HPDE6-E6E7 (cell line): ENCODE measurements at regions not wholly inside any gene's neighbourhood (a gene's known extent, or its start where the extent isn't known, plus 50 kb on each side); places are given as distances from the start of the nearest gene placed in this dataset.
"Not testable (repeated sequence)": the region's sequence is repeated elsewhere in the genome, so short reads cannot be mapped to it uniquely, and the experiment has no call there.

Experiments
- DNase-seq: peaks from one replicate; pipeline ENCODE4 v3.0.0; 2011; ENCODE audit warnings: missing footprints; ENCODE audit errors: extremely low spot score

GRCh38 chr6:12613811-12614210 lies 102.8 kb upstream of the PHACTR1 start:
- DNase-seq, result no peak

- no peak for DNase-seq
These were observed 102.1 kb upstream of the PHACTR1 start for GRCh38 chr6:12614456-12614855.

- no peak for DNase-seq
These were observed 98.3 kb upstream of the PHACTR1 start for GRCh38 chr6:12618296-12618695.

GRCh38 chr6:12621754-12622153 lies 94.8 kb upstream of the PHACTR1 start:
- no peak for DNase-seq

DNA sequence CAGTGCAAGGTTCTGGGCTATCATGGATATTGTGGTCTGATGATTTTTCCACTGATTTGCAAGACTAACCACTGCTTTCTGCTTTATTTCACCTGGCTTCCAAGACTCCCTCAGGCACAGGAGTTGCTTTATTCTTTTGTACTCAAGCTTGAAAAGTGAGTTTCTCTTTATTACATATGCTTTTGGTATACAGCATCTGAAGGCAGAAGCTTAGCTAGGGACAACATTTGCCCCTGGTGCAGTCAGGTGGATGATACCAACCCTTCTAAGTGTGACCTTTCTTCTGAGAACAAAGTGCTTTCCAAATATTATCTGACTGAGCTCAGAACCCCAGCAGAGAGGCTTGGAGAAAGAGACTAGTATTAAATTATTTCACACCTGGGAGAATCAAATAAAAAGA lies 94.0 kb upstream of the PHACTR1 start:
- no peak for DNase-seq

DNA sequence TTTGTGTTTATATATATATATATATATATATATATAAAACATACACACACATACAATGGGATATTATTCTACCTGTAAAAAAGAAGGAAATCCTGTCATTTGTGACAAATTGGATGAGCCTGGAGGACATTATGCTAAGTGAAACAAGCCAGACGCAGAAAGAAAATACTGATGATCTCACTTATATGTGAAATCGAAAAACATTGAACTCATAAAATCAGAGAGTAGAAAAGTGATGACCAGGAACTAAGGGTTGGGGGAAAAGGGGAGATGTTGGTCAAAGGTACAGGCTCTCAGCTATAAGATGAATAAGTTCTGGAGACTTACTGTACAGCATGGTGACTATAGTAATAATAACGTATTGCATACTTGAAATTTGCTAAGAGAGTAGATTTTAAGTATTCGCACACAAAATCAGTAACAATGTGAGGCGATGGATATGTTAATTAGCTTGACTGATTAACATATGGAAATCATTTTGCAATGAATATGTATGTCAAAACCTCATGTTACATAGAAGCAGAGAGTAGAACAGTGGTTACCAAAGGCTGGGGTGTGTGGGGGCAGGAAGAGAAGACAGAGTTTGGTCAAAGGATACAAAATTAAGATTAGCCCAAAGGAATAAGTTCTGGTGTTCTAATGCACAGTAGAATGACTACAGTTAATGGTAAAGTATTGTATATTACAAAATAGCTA lies 92.3 kb upstream of the PHACTR1 start:
- DNase-seq, result no peak

- DNase-seq, result no peak
These were observed 89.5 kb upstream of the PHACTR1 start for GRCh38 chr6:12627053-12627452.

GRCh38 chr6:12628327-12628726 lies 88.2 kb upstream of the PHACTR1 start:
- DNase-seq, result no peak

GRCh38 chr6:12633746-12634145 lies 82.8 kb upstream of the PHACTR1 start:
- DNase-seq, result not testable (repeated sequence)

GRCh38 chr6:12635375-12635774 lies 81.2 kb upstream of the PHACTR1 start:
- DNase-seq, result no peak

DNA sequence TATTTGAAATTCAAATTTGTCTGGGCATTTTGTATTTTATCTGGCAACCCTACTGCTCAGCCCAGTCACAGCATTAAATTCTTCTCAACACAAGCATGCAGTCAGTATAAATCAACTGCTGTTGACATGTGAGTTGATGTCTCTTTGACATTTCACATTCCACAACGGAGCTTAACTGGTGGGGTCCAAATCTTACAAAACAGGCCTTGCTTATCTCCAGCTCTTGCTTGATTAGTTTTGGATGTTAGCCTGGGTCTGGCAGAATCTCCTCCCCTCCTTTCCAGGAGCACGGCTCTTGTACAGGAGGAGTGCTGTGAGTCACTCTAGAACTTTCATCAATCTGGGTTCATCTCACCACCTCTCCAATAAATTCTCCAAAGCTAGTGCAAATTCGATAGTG lies 80.8 kb upstream of the PHACTR1 start:
- DNase-seq, result no peak

- no peak for DNase-seq
These were observed 80.2 kb upstream of the PHACTR1 start for GRCh38 chr6:12636336-12636735.

DNA sequence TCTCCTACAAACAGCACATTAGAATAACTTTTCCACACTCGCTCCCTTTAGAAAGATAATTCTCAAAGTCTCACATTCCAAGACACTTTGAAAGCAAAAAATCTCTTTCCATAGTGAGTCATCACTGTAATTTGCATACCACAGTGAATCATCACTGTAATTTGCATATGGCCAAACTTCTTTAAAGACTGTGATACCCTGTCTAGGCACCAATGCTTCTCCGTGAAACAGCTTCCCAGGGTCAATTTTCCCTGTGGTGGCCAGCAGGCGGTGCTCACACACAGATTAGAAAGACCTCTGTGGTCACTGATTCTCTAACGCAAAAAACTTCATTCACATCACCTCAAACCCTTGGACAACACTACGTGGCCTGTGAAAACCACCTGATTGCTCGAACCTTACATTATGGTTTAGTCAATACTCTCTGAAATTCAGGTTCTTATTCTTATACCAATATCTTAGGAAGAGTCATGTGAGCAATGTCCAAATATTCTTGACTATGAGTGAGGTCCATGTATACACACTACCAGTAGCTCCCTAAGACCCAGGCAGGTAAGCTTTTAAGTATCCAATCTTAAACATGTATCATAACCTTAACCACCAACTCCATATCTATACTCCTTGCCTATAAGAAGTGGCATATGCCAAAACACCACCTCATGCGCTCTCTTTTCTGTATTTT lies 78.5 kb upstream of the PHACTR1 start:
- peak; percentile 13 for DNase-seq

DNA sequence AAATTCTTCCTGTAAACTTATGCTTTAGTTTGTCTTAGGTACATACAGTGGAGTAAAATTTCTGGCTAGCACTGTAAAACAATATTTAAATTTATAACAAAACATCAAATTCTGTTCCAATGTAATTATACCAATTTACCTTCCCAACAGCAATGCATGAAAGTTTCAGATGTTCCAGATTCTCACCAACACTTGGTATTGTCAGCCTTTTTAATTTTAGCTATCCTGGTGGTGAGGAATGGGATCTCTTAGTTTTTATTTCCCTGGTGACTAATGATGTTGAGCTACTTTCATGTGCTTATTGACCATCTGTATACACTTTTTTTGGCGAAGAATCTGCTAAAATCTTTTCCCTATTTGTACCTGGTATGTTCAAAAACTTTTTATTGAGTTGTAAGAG lies 76.1 kb upstream of the PHACTR1 start:
- no peak for DNase-seq

GRCh38 chr6:12641785-12642184 lies 74.8 kb upstream of the PHACTR1 start:
- not testable (repeated sequence) for DNase-seq

DNA sequence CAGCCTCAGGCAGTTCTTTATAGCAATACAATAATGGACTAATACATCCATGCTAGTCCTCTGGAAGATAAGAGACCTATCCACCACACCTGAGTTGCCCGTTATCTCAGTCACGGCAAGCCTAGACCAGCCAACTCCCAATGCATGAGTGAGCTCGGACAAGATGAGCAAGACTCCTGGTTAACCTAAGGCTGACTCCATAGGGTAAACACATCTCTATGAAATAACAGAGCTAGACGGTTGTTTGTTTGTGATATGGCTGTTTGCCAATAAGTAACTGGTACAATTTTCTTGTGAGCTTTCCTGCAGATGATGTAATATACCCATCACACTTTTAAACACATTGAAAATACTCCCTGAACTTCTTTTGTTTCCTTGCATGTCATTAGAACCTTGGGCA lies 70.6 kb upstream of the PHACTR1 start:
- no peak for DNase-seq

- DNase-seq, result no peak
These were observed 68.4 kb upstream of the PHACTR1 start for GRCh38 chr6:12648171-12648570.

DNA sequence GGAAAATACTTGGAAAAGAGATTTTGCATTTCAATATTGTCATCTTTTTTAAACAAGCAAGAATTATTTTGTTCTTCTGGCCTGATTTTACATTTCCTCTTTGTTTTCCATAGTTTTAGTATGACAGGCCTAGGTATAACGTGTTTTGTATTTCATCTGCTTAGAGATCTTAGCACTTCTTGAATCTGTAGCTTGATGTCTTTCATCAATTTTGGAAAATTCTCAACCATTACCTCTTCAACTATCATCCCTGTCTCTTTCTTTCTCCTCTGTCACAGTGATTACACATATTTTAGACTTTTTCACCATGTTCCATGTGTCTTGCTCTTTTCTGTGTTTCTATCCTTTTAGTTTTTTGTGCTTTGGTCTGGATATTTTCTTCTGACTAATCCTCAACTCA lies 67.2 kb upstream of the PHACTR1 start:
- no peak for DNase-seq

DNA sequence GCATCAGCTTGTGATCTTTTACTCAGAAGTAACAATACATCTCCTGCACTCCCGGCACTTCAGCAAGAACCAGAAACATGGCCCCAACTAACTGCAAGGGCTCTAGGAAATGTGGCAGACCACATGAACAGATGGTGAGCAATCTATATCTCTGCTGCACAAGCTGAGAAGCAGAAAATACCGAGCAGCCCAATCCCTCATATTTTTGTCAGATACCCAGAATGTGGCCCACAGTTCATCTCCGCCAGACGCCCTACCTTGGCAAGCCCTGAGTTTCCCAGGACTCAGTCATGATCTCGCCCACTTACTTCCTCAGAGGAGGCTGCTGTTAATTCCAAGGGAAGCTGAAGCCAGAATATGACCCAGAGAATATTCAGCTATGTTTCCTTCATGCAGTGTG lies 63.1 kb upstream of the PHACTR1 start:
- DNase-seq, result no peak

DNA sequence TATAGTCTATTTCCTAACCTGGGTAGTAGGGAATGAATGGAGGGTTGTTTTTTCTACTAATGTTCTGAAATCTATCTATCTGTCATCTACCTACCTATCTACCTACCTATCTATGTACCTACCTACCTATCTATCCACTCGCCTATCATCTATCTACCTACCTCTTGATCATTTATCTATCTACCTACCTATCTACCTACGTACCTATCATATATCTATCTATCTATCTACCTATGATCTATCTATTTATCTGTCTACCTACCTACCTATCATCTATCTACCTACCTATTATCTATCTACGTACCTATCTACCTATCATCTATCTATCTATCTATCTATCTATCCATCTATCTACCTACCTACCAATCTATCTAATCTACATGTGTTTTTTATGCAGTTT lies 62.5 kb upstream of the PHACTR1 start:
- no peak for DNase-seq

GRCh38 chr6:12654514-12654913 lies 62.1 kb upstream of the PHACTR1 start:
- no peak for DNase-seq

DNA sequence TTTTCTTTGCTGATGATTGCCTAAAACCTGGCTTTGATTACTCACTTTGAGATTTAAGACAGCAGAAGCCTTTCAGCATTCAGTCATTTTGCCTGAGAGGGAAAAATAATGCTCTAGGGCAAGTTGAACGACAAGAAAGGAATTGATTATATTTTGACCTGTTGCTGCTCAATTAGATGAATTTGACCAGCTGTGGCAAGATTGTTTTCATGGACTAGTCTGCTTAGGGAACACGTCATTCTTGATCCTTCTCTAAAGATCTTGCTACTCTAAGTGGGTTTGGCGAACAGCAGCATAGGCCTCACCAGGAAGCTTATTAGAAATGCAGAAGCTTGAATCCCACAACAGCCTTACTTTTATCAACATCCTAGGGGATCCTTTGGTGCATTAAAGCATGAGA lies 59.7 kb upstream of the PHACTR1 start:
- DNase-seq, result no peak

- no peak for DNase-seq
These were observed 58.7 kb upstream of the PHACTR1 start for GRCh38 chr6:12657884-12658283.
